AG09309 (cell line): ENCODE measurements at regions not wholly inside any gene's neighbourhood (a gene's known extent, or its start where the extent isn't known, plus 50 kb on each side); places are given as distances from the start of the nearest gene placed in this dataset.

Source experiments
- DNase-seq: peaks from one replicate; pipeline ENCODE4 v3.0.0-alpha.2; 2010; ENCODE audit warnings: low read depth
- H3K4me3 ChIP-seq: 2 replicates; pipeline ENCODE4 v1.5.1; 2011; ENCODE audit warnings: mild to moderate bottlenecking, low read depth, low read length, moderate library complexity; ENCODE audit not compliant: control insufficient read depth
- CTCF ChIP-seq: IDR thresholded peaks from 2 replicates; pipeline ENCODE4 v1.5.1; 2011; ENCODE audit warnings: mild to moderate bottlenecking, low read depth, low read length, inconsistent platforms; ENCODE audit not compliant: insufficient read depth, control insufficient read depth; ENCODE audit errors: missing control alignments

- no peak for TF ChIP-seq CTCF
- H3K4me3 ChIP-seq = no peak overlapping the region
- DNase-seq = no peak
Measured at GRCh38 chr11:13848031-13848430, 114.5 kb upstream of the SPON1 start.

GRCh38 chr11:13850231-13851005 lies 112.1 kb upstream of the SPON1 start:
- H3K4me3 ChIP-seq = no peak overlapping the region
- DNase-seq = no peak
- no peak for TF ChIP-seq CTCF

- DNase-seq = no peak
- no peak for TF ChIP-seq CTCF
- no peak overlapping the region for H3K4me3 ChIP-seq
Measured at GRCh38 chr11:13851691-13852090, 110.8 kb upstream of the SPON1 start.

GRCh38 chr11:13852481-13852880 lies 110.0 kb upstream of the SPON1 start:
- no peak for TF ChIP-seq CTCF
- no peak for DNase-seq
- H3K4me3 ChIP-seq = no peak overlapping the region

- DNase-seq = no peak
- TF ChIP-seq CTCF = no peak
- no peak overlapping the region for H3K4me3 ChIP-seq
Measured at GRCh38 chr11:13857828-13858227, 104.7 kb upstream of the SPON1 start.

GRCh38 chr11:13859892-13860291 lies 102.6 kb upstream of the SPON1 start:
- no peak for DNase-seq

More at GRCh38 chr11:13859892-13860291, 102.6 kb upstream of the SPON1 start:
- no peak overlapping the region for H3K4me3 ChIP-seq
- no peak for TF ChIP-seq CTCF
